ENCODE measurements at regions not wholly inside any gene's neighbourhood (a gene's known extent, or its start where the extent isn't known, plus 50 kb on each side); places are given as distances from the start of the nearest gene placed in this dataset.
"Not testable (repeated sequence)": the region's sequence is repeated elsewhere in the genome, so short reads cannot be mapped to it uniquely, and the experiment has no call there.

GRCh38 chr14:106459971-106460730 is 933.8 kb downstream of the TMEM121 start:
- H3K36me3 ChIP-seq (ENCODE audit: control insufficient read depth, insufficient read depth, low read length): no peaks in the 10 kb centered on the region
- H3K4me1 ChIP-seq (ENCODE audit: control insufficient read depth, insufficient read depth, low read length): no peaks in the 10 kb centered on the region
- no peaks in the 10 kb centered on the region for H3K9me3 ChIP-seq (ENCODE audit: control insufficient read depth, low read length)
- no peaks in the 10 kb centered on the region for H3K27me3 ChIP-seq (ENCODE audit: control insufficient read depth, insufficient read depth, low read length)
- no peak overlapping the region for H3K9ac ChIP-seq (ENCODE audit: low read length)
- H3K4me3 ChIP-seq (ENCODE audit: low read length): no peak overlapping the region

GRCh38 chr14:106460916-106461315 is 934.5 kb downstream of the TMEM121 start:
- no peaks in the 10 kb centered on the region for H3K27me3 ChIP-seq (ENCODE audit: control insufficient read depth, insufficient read depth, low read length)
- H3K9ac ChIP-seq (ENCODE audit: low read length): no peak overlapping the region
- no peaks in the 10 kb centered on the region for H3K36me3 ChIP-seq (ENCODE audit: control insufficient read depth, insufficient read depth, low read length)
- no peaks in the 10 kb centered on the region for H3K9me3 ChIP-seq (ENCODE audit: control insufficient read depth, low read length)
- H3K4me3 ChIP-seq (ENCODE audit: low read length): no peak overlapping the region
- no peaks in the 10 kb centered on the region for H3K4me1 ChIP-seq (ENCODE audit: control insufficient read depth, insufficient read depth, low read length)

GRCh38 chr14:106466483-106466882 is 940.1 kb downstream of the TMEM121 start:
- H3K9me3 ChIP-seq (ENCODE audit: control insufficient read depth, low read length); H3K4me1 ChIP-seq (ENCODE audit: control insufficient read depth, insufficient read depth, low read length); H3K9ac ChIP-seq (ENCODE audit: low read length); H3K4me3 ChIP-seq (ENCODE audit: low read length); H3K27me3 ChIP-seq (ENCODE audit: control insufficient read depth, insufficient read depth, low read length); H3K36me3 ChIP-seq (ENCODE audit: control insufficient read depth, insufficient read depth, low read length): not testable (repeated sequence)

- H3K9me3 ChIP-seq (ENCODE audit: control insufficient read depth, low read length); H3K4me3 ChIP-seq (ENCODE audit: low read length); H3K27me3 ChIP-seq (ENCODE audit: control insufficient read depth, insufficient read depth, low read length); H3K9ac ChIP-seq (ENCODE audit: low read length); H3K4me1 ChIP-seq (ENCODE audit: control insufficient read depth, insufficient read depth, low read length); H3K36me3 ChIP-seq (ENCODE audit: control insufficient read depth, insufficient read depth, low read length): not testable (repeated sequence)
Observed at GRCh38 chr14:106468869-106469268, 942.5 kb downstream of the TMEM121 start.

- H3K4me1 ChIP-seq (ENCODE audit: control insufficient read depth, insufficient read depth, low read length); H3K9ac ChIP-seq (ENCODE audit: low read length); H3K4me3 ChIP-seq (ENCODE audit: low read length); H3K9me3 ChIP-seq (ENCODE audit: control insufficient read depth, low read length); H3K27me3 ChIP-seq (ENCODE audit: control insufficient read depth, insufficient read depth, low read length); H3K36me3 ChIP-seq (ENCODE audit: control insufficient read depth, insufficient read depth, low read length): not testable (repeated sequence)
Observed at GRCh38 chr14:106470028-106470427, 943.6 kb downstream of the TMEM121 start.

GRCh38 chr14:106474261-106475028 is 948.1 kb downstream of the TMEM121 start:
- H3K36me3 ChIP-seq (ENCODE audit: control insufficient read depth, insufficient read depth, low read length); H3K9ac ChIP-seq (ENCODE audit: low read length); H3K9me3 ChIP-seq (ENCODE audit: control insufficient read depth, low read length); H3K4me3 ChIP-seq (ENCODE audit: low read length); H3K27me3 ChIP-seq (ENCODE audit: control insufficient read depth, insufficient read depth, low read length); H3K4me1 ChIP-seq (ENCODE audit: control insufficient read depth, insufficient read depth, low read length): not testable (repeated sequence)

- not testable (repeated sequence) for H3K36me3 ChIP-seq (ENCODE audit: control insufficient read depth, insufficient read depth, low read length); H3K4me3 ChIP-seq (ENCODE audit: low read length); H3K9ac ChIP-seq (ENCODE audit: low read length); H3K4me1 ChIP-seq (ENCODE audit: control insufficient read depth, insufficient read depth, low read length); H3K9me3 ChIP-seq (ENCODE audit: control insufficient read depth, low read length); H3K27me3 ChIP-seq (ENCODE audit: control insufficient read depth, insufficient read depth, low read length)
Observed at GRCh38 chr14:106475214-106475613, 948.8 kb downstream of the TMEM121 start.

GRCh38 chr14:106477600-106477999 is 951.2 kb downstream of the TMEM121 start:
- not testable (repeated sequence) for H3K36me3 ChIP-seq (ENCODE audit: control insufficient read depth, insufficient read depth, low read length); H3K9me3 ChIP-seq (ENCODE audit: control insufficient read depth, low read length); H3K9ac ChIP-seq (ENCODE audit: low read length); H3K27me3 ChIP-seq (ENCODE audit: control insufficient read depth, insufficient read depth, low read length); H3K4me3 ChIP-seq (ENCODE audit: low read length); H3K4me1 ChIP-seq (ENCODE audit: control insufficient read depth, insufficient read depth, low read length)

- H3K4me3 ChIP-seq (ENCODE audit: low read length); H3K9me3 ChIP-seq (ENCODE audit: control insufficient read depth, low read length); H3K36me3 ChIP-seq (ENCODE audit: control insufficient read depth, insufficient read depth, low read length); H3K9ac ChIP-seq (ENCODE audit: low read length); H3K27me3 ChIP-seq (ENCODE audit: control insufficient read depth, insufficient read depth, low read length); H3K4me1 ChIP-seq (ENCODE audit: control insufficient read depth, insufficient read depth, low read length): not testable (repeated sequence)
Observed at GRCh38 chr14:106480287-106480686, 953.9 kb downstream of the TMEM121 start.

- H3K36me3 ChIP-seq (ENCODE audit: control insufficient read depth, insufficient read depth, low read length); H3K4me3 ChIP-seq (ENCODE audit: low read length); H3K27me3 ChIP-seq (ENCODE audit: control insufficient read depth, insufficient read depth, low read length); H3K4me1 ChIP-seq (ENCODE audit: control insufficient read depth, insufficient read depth, low read length); H3K9me3 ChIP-seq (ENCODE audit: control insufficient read depth, low read length); H3K9ac ChIP-seq (ENCODE audit: low read length): not testable (repeated sequence)
Observed at GRCh38 chr14:106482213-106482612, 955.8 kb downstream of the TMEM121 start.

GRCh38 chr14:106487600-106487999 is 961.2 kb downstream of the TMEM121 start:
- Histone ChIP-seq H3K4me3 (ENCODE audit: low read length) (no peak overlapping the region), H3K36me3 (ENCODE audit: control insufficient read depth, insufficient read depth, low read length) (no peaks in the 10 kb centered on the region), H3K27me3 (ENCODE audit: control insufficient read depth, insufficient read depth, low read length) (no peaks in the 10 kb centered on the region), H3K9ac (ENCODE audit: low read length) (no peak overlapping the region), H3K9me3 (ENCODE audit: control insufficient read depth, low read length) (no peaks in the 10 kb centered on the region), H3K4me1 (ENCODE audit: control insufficient read depth, insufficient read depth, low read length) (no peaks in the 10 kb centered on the region)

- no peak overlapping the region for H3K4me3 ChIP-seq (ENCODE audit: low read length)
- no peaks in the 10 kb centered on the region for H3K27me3 ChIP-seq (ENCODE audit: control insufficient read depth, insufficient read depth, low read length)
- no peak overlapping the region for H3K9ac ChIP-seq (ENCODE audit: low read length)
Observed at GRCh38 chr14:106488291-106488690, 961.9 kb downstream of the TMEM121 start.

More at GRCh38 chr14:106488291-106488690, 961.9 kb downstream of the TMEM121 start:
- Histone ChIP-seq H3K9me3 (ENCODE audit: control insufficient read depth, low read length) (no peaks in the 10 kb centered on the region), H3K36me3 (ENCODE audit: control insufficient read depth, insufficient read depth, low read length) (no peaks in the 10 kb centered on the region), H3K4me1 (ENCODE audit: control insufficient read depth, insufficient read depth, low read length) (no peaks in the 10 kb centered on the region)
